HepG2 (cell line): ENCODE measurements at regions not wholly inside any gene's neighbourhood (a gene's known extent, or its start where the extent isn't known, plus 50 kb on each side); places are given as distances from the start of the nearest gene placed in this dataset.

ENCODE experiments used
- GTF2F1 ChIP-seq: fragments of 150-350 bp; IDR thresholded peaks from 2 replicates; pipeline ENCODE4 v1.6.1; 2014; ENCODE audit warnings: low read length
- GTF3A ChIP-seq: sonication (generic); formaldehyde crosslinking; conservative IDR thresholded peaks from 2 replicates; pipeline ENCODE4 v1.4.0; 2020; ENCODE audit warnings: mild to moderate bottlenecking, missing genetic modification reagents
- JUN ChIP-seq: sonication (generic); formaldehyde crosslinking; IDR thresholded peaks from 2 replicates; pipeline ENCODE4 v1.4.0; 2020; ENCODE audit warnings: mild to moderate bottlenecking, missing genetic modification reagents
- KAT2B ChIP-seq: fragments of 150-350 bp; IDR thresholded peaks from 2 replicates; pipeline ENCODE4 v1.6.1; 2014; ENCODE audit warnings: low read depth, low read length, borderline replicate concordance
- KLF15 ChIP-seq: sonication (generic); formaldehyde crosslinking; IDR thresholded peaks from 2 replicates; pipeline ENCODE4 v1.8.1; 2023; ENCODE audit warnings: borderline replicate concordance, mild to moderate bottlenecking, inconsistent platforms, missing genetic modification reagents, mixed read lengths
- MYC ChIP-seq: sonication (generic); formaldehyde crosslinking; IDR thresholded peaks from 2 replicates; pipeline ENCODE4 v1.9.0; 2021; ENCODE audit warnings: missing genetic modification reagents, borderline replicate concordance
- NR2F2 ChIP-seq: IDR thresholded peaks from 2 replicates; pipeline ENCODE4 v1.6.1; 2012; ENCODE audit warnings: low read depth, inconsistent platforms, borderline replicate concordance
- PAWR ChIP-seq: sonication (generic); formaldehyde crosslinking; IDR thresholded peaks from 2 replicates; pipeline ENCODE4 v1.4.0; 2020; ENCODE audit warnings: missing genetic modification reagents, mild to moderate bottlenecking, borderline replicate concordance
- PLSCR1 ChIP-seq: sonication (generic); formaldehyde crosslinking; IDR thresholded peaks from 2 replicates; pipeline ENCODE4 v1.5.0; 2020; ENCODE audit warnings: missing genetic modification reagents, mild to moderate bottlenecking, borderline replicate concordance
- SOX5 ChIP-seq: IDR thresholded peaks from 2 replicates; pipeline ENCODE4 v1.6.1; 2016; ENCODE audit warnings: borderline replicate concordance
- SP5 ChIP-seq: IDR thresholded peaks from 2 replicates; pipeline ENCODE4 v1.6.1; 2016; ENCODE audit warnings: low read depth, borderline replicate concordance
- ZBTB33 ChIP-seq: sonication (generic); formaldehyde crosslinking; IDR thresholded peaks from 2 replicates; pipeline ENCODE4 v1.4.0; 2020; ENCODE audit warnings: missing genetic modification reagents
- ZBTB8A ChIP-seq: sonication (generic); formaldehyde crosslinking; IDR thresholded peaks from 2 replicates; pipeline ENCODE4 v1.4.0; 2020; ENCODE audit warnings: mild to moderate bottlenecking, low read depth, missing genetic modification reagents, borderline replicate concordance
- ZNF263 ChIP-seq: sonication (generic); formaldehyde crosslinking; IDR thresholded peaks from 2 replicates; pipeline ENCODE4 v1.4.0; 2020; ENCODE audit warnings: missing genetic modification reagents
- ZNF543 ChIP-seq: sonication (generic); formaldehyde crosslinking; IDR thresholded peaks from 2 replicates; pipeline ENCODE4 v1.4.0; 2020; ENCODE audit warnings: mild to moderate bottlenecking, missing genetic modification reagents
- ZNF720 ChIP-seq: sonication (generic); formaldehyde crosslinking; IDR thresholded peaks from 2 replicates; pipeline ENCODE4 v1.4.0; 2020; ENCODE audit warnings: missing genetic modification reagents
- ZNF766 ChIP-seq: sonication (generic); formaldehyde crosslinking; IDR thresholded peaks from 2 replicates; pipeline ENCODE4 v1.5.0; 2020; ENCODE audit warnings: missing genetic modification reagents, borderline replicate concordance
- ZSCAN9 ChIP-seq: IDR thresholded peaks from 2 replicates; pipeline ENCODE4 v1.6.1; 2016; ENCODE audit warnings: borderline replicate concordance
- TF ChIP-seq, protein P1 (sequence below): sonication (generic); formaldehyde crosslinking; conservative IDR thresholded peaks from 2 replicates; pipeline ENCODE4 v1.4.0; 2020; ENCODE audit warnings: missing genetic modification reagents
- TF ChIP-seq, protein P2 (sequence below): IDR thresholded peaks from 2 replicates; pipeline ENCODE4 v1.6.1; 2018; ENCODE audit warnings: missing genetic modification reagents

DNA sequence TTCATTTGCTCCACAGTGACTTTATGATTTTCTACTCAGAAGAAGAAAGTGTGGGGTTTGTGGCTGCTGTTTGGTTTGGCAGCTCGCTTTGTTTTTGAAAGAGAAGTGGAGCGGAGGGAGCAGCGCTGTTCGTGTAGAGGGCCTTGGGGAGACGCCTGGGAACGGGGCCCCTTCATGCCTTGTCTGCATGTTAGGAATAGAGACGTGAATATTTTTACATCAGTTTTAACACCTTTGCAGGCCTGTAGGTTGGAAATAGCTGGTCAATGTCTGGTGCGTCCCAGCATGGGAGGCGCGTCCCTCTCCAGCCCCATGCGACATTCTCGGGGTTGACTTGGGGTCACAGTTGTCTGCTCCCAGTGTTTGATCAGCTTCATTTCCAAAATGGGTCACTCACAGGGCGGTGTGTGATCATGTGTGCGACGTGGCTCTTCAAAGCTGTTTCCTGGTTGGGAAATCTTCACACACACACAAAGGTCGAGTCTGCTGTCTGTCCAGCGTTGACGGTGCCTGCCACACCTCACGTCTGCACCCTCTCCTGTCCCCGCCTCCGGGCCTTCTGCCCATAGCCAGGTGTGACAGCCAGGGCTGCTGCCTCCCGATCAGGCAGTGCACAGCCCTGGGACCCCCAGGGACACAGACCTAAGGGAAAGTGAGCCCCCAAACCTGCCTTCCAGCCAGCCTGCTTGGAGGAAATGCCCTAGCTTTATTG is 149.2 kb downstream of the PSMG1 start (continued):
- TF ChIP-seq MYC (peak; percentile 91), JUN (CRISPR knock-in tag) (peak; percentile 80; the same call in 1 of the 2 replicates), ZBTB33 (CRISPR knock-in tag) (peak; percentile 73), ZSCAN9 (CRISPR knock-in tag) (peak; percentile 76; the same call in 1 of the 2 replicates), ZNF720 (no peak), SP5 (CRISPR knock-in tag) (peak; percentile 94), NR2F2 (peak; percentile 97), ZBTB8A (CRISPR knock-in tag) (no peak), PLSCR1 (CRISPR knock-in tag) (no peak), PAWR (CRISPR knock-in tag) (no peak), ZNF263 (peak; percentile 56; the same call in 1 of the 2 replicates), ZNF543 (CRISPR knock-in tag) (peak; percentile 89), KAT2B (no peak), KLF15 (CRISPR knock-in tag) (no peak), GTF3A (no peak), GTF2F1 (no peak), SOX5 (CRISPR knock-in tag) (peak; percentile 92), ZNF766 (CRISPR knock-in tag) (peak; percentile 94; the same call in 1 of the 2 replicates)
- TF ChIP-seq, protein P1, sequence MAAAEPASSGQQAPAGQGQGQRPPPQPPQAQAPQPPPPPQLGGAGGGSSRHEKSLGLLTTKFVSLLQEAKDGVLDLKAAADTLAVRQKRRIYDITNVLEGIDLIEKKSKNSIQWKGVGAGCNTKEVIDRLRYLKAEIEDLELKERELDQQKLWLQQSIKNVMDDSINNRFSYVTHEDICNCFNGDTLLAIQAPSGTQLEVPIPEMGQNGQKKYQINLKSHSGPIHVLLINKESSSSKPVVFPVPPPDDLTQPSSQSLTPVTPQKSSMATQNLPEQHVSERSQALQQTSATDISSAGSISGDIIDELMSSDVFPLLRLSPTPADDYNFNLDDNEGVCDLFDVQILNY (CRISPR knock-in tag), result no peak
- TF ChIP-seq, protein P2, sequence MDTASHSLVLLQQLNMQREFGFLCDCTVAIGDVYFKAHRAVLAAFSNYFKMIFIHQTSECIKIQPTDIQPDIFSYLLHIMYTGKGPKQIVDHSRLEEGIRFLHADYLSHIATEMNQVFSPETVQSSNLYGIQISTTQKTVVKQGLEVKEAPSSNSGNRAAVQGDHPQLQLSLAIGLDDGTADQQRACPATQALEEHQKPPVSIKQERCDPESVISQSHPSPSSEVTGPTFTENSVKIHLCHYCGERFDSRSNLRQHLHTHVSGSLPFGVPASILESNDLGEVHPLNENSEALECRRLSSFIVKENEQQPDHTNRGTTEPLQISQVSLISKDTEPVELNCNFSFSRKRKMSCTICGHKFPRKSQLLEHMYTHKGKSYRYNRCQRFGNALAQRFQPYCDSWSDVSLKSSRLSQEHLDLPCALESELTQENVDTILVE, result peak; percentile 71; the same call in 1 of the 2 replicates
